ENCODE measurements at regions not wholly inside any gene's neighbourhood (a gene's known extent, or its start where the extent isn't known, plus 50 kb on each side); places are given as distances from the start of the nearest gene placed in this dataset.

- H3K27me3 Mint-ChIP-seq (ENCODE audit: low read depth), result no peaks in the 10 kb centered on the region
- peaks cover 4% of the 10 kb centered on the region for H3K9me3 Mint-ChIP-seq
- H3K36me3 Mint-ChIP-seq (ENCODE audit: low read depth), result no peaks in the 10 kb centered on the region
- no peaks in the 10 kb centered on the region for H3K4me1 Mint-ChIP-seq (ENCODE audit: low read depth)
- no peak overlapping the region for H3K27ac Mint-ChIP-seq
- H3K4me3 Mint-ChIP-seq, result no peak overlapping the region
These were observed 171.7 kb downstream of the NR2F2 start for GRCh38 chr15:96502196-96502595.

GRCh38 chr15:96503276-96503675 is 172.8 kb downstream of the NR2F2 start:
- no peak overlapping the region for H3K4me3 Mint-ChIP-seq
- H3K4me1 Mint-ChIP-seq (ENCODE audit: low read depth), result no peaks in the 10 kb centered on the region
- H3K36me3 Mint-ChIP-seq (ENCODE audit: low read depth), result no peaks in the 10 kb centered on the region
- peaks cover 4% of the 10 kb centered on the region for H3K9me3 Mint-ChIP-seq
- no peaks in the 10 kb centered on the region for H3K27me3 Mint-ChIP-seq (ENCODE audit: low read depth)
- H3K27ac Mint-ChIP-seq, result no peak overlapping the region

- Mint-ChIP-seq H3K4me3 (no peak overlapping the region), H3K36me3 (ENCODE audit: low read depth) (no peaks in the 10 kb centered on the region), H3K9me3 (peaks cover 4% of the 10 kb centered on the region), H3K27ac (no peak overlapping the region), H3K4me1 (ENCODE audit: low read depth) (no peaks in the 10 kb centered on the region), H3K27me3 (ENCODE audit: low read depth) (no peaks in the 10 kb centered on the region)
These were observed 173.9 kb downstream of the NR2F2 start for GRCh38 chr15:96504371-96504770.

GRCh38 chr15:96505014-96505413 is 174.5 kb downstream of the NR2F2 start:
- H3K4me3 Mint-ChIP-seq, result no peak overlapping the region
- peaks cover 4% of the 10 kb centered on the region for H3K9me3 Mint-ChIP-seq
- H3K4me1 Mint-ChIP-seq (ENCODE audit: low read depth), result no peaks in the 10 kb centered on the region
- no peak overlapping the region for H3K27ac Mint-ChIP-seq
- H3K36me3 Mint-ChIP-seq (ENCODE audit: low read depth), result no peaks in the 10 kb centered on the region
- H3K27me3 Mint-ChIP-seq (ENCODE audit: low read depth), result no peaks in the 10 kb centered on the region

GRCh38 chr15:96514607-96515285 is 184.2 kb downstream of the NR2F2 start:
- H3K9me3 Mint-ChIP-seq, result peaks cover 25% of the 10 kb centered on the region

GRCh38 chr15:96515371-96515770 is 184.9 kb downstream of the NR2F2 start:
- Mint-ChIP-seq H3K4me1 (ENCODE audit: low read depth) (no peaks in the 10 kb centered on the region), H3K4me3 (no peak overlapping the region), H3K27ac (no peak overlapping the region), H3K36me3 (ENCODE audit: low read depth) (no peaks in the 10 kb centered on the region), H3K27me3 (ENCODE audit: low read depth) (no peaks in the 10 kb centered on the region), H3K9me3 (peaks cover 25% of the 10 kb centered on the region)

More at GRCh38 chr15:96514607-96515285, 184.2 kb downstream of the NR2F2 start:
- H3K27ac Mint-ChIP-seq, result no peak overlapping the region
- H3K4me3 Mint-ChIP-seq, result no peak overlapping the region
- no peaks in the 10 kb centered on the region for H3K36me3 Mint-ChIP-seq (ENCODE audit: low read depth)
- H3K27me3 Mint-ChIP-seq (ENCODE audit: low read depth), result no peaks in the 10 kb centered on the region
- no peaks in the 10 kb centered on the region for H3K4me1 Mint-ChIP-seq (ENCODE audit: low read depth)

GRCh38 chr15:96521386-96521785 is 190.9 kb downstream of the NR2F2 start:
- H3K27me3 Mint-ChIP-seq (ENCODE audit: low read depth), result no peaks in the 10 kb centered on the region
- H3K36me3 Mint-ChIP-seq (ENCODE audit: low read depth), result no peaks in the 10 kb centered on the region
- H3K4me1 Mint-ChIP-seq (ENCODE audit: low read depth), result no peaks in the 10 kb centered on the region
- peaks cover 17% of the 10 kb centered on the region for H3K9me3 Mint-ChIP-seq
- H3K4me3 Mint-ChIP-seq, result no peak overlapping the region
- H3K27ac Mint-ChIP-seq, result no peak overlapping the region

- Mint-ChIP-seq H3K27me3 (ENCODE audit: low read depth) (no peaks in the 10 kb centered on the region), H3K4me3 (no peak overlapping the region), H3K36me3 (ENCODE audit: low read depth) (no peaks in the 10 kb centered on the region), H3K4me1 (ENCODE audit: low read depth) (no peaks in the 10 kb centered on the region), H3K27ac (no peak overlapping the region), H3K9me3 (no peaks in the 10 kb centered on the region)
These were observed 194.3 kb downstream of the NR2F2 start for GRCh38 chr15:96524676-96525417.

- H3K4me1 Mint-ChIP-seq (ENCODE audit: low read depth), result no peaks in the 10 kb centered on the region
- H3K4me3 Mint-ChIP-seq, result no peak overlapping the region
- no peaks in the 10 kb centered on the region for H3K36me3 Mint-ChIP-seq (ENCODE audit: low read depth)
- no peaks in the 10 kb centered on the region for H3K27me3 Mint-ChIP-seq (ENCODE audit: low read depth)
- H3K27ac Mint-ChIP-seq, result no peak overlapping the region
- no peaks in the 10 kb centered on the region for H3K9me3 Mint-ChIP-seq
These were observed 204.6 kb downstream of the NR2F2 start for GRCh38 chr15:96535148-96535547.

- H3K36me3 Mint-ChIP-seq (ENCODE audit: low read depth), result no peaks in the 10 kb centered on the region
- H3K9me3 Mint-ChIP-seq, result no peaks in the 10 kb centered on the region
- no peaks in the 10 kb centered on the region for H3K4me1 Mint-ChIP-seq (ENCODE audit: low read depth)
- no peak overlapping the region for H3K27ac Mint-ChIP-seq
- no peaks in the 10 kb centered on the region for H3K27me3 Mint-ChIP-seq (ENCODE audit: low read depth)
- no peak overlapping the region for H3K4me3 Mint-ChIP-seq
These were observed 208.0 kb downstream of the NR2F2 start for GRCh38 chr15:96538491-96538890.

GRCh38 chr15:96540283-96540682 is 209.8 kb downstream of the NR2F2 start:
- no peak overlapping the region for H3K4me3 Mint-ChIP-seq
- no peaks in the 10 kb centered on the region for H3K9me3 Mint-ChIP-seq
- no peaks in the 10 kb centered on the region for H3K4me1 Mint-ChIP-seq (ENCODE audit: low read depth)
- no peaks in the 10 kb centered on the region for H3K36me3 Mint-ChIP-seq (ENCODE audit: low read depth)
- H3K27ac Mint-ChIP-seq, result no peak overlapping the region
- no peaks in the 10 kb centered on the region for H3K27me3 Mint-ChIP-seq (ENCODE audit: low read depth)

GRCh38 chr15:96542130-96542770 is 211.8 kb downstream of the NR2F2 start:
- Mint-ChIP-seq H3K36me3 (ENCODE audit: low read depth) (no peaks in the 10 kb centered on the region), H3K9me3 (no peaks in the 10 kb centered on the region), H3K27ac (no peak overlapping the region), H3K4me1 (ENCODE audit: low read depth) (no peaks in the 10 kb centered on the region), H3K4me3 (no peak overlapping the region), H3K27me3 (ENCODE audit: low read depth) (no peaks in the 10 kb centered on the region)

GRCh38 chr15:96544162-96544756 is 213.8 kb downstream of the NR2F2 start:
- no peaks in the 10 kb centered on the region for H3K27me3 Mint-ChIP-seq (ENCODE audit: low read depth)
- H3K4me1 Mint-ChIP-seq (ENCODE audit: low read depth), result no peaks in the 10 kb centered on the region
- no peaks in the 10 kb centered on the region for H3K9me3 Mint-ChIP-seq

GRCh38 chr15:96549136-96549535 is 218.6 kb downstream of the NR2F2 start:
- Mint-ChIP-seq H3K4me1 (ENCODE audit: low read depth) (no peaks in the 10 kb centered on the region), H3K27ac (no peak overlapping the region), H3K4me3 (no peak overlapping the region), H3K9me3 (no peaks in the 10 kb centered on the region), H3K36me3 (ENCODE audit: low read depth) (no peaks in the 10 kb centered on the region), H3K27me3 (ENCODE audit: low read depth) (no peaks in the 10 kb centered on the region)

More at GRCh38 chr15:96544162-96544756, 213.8 kb downstream of the NR2F2 start:
- H3K4me3 Mint-ChIP-seq, result no peak overlapping the region
- no peak overlapping the region for H3K27ac Mint-ChIP-seq
- H3K36me3 Mint-ChIP-seq (ENCODE audit: low read depth), result no peaks in the 10 kb centered on the region
